ENCODE measurements at regions not wholly inside any gene's neighbourhood (a gene's known extent, or its start where the extent isn't known, plus 50 kb on each side); places are given as distances from the start of the nearest gene placed in this dataset.

- no peak for TF ChIP-seq RAD21 (IDR thresholded peaks at IDR 0.05 in 1 of 2, conservative IDR thresholded peaks at IDR 0.05 in 1 of 2; ENCODE audit: low read depth in 2 of 2, low read length in 2 of 2)
- no peak for TF ChIP-seq RFX5 (IDR thresholded peaks at IDR 0.05; ENCODE audit: borderline replicate concordance, low read depth, low read length)
These were observed 100.1 kb upstream of the CLDN10 start (continued) for GRCh38 chr13:95452375-95452774.

Measured in H1 (cell line).